H54 (cell line): ENCODE measurements at regions not wholly inside any gene's neighbourhood (a gene's known extent, or its start where the extent isn't known, plus 50 kb on each side); places are given as distances from the start of the nearest gene placed in this dataset.

Source experiments
- DNase-seq: peaks from one replicate; pipeline ENCODE4 v3.0.0; 2011; ENCODE audit warnings: low spot score, mixed read lengths; ENCODE audit not compliant: insufficient read length
- FAIRE-seq: peaks from 3 replicates; lab custom pipeline; 2011; peaks lifted over from hg19 to GRCh38; lab: Jason Lieb, UNC
- POLR2A ChIP-seq: IDR thresholded peaks from 2 replicates; pipeline ENCODE4 v1.6.1; 2011; ENCODE audit warnings: low read depth, mild to moderate bottlenecking, low read length

- FAIRE-seq (no peak), DNase-seq (peak; percentile 2)
- no peak for TF ChIP-seq POLR2A
Observed at GRCh38 chr6:77403424-77403823, 59.9 kb downstream of the HTR1B start.

DNA sequence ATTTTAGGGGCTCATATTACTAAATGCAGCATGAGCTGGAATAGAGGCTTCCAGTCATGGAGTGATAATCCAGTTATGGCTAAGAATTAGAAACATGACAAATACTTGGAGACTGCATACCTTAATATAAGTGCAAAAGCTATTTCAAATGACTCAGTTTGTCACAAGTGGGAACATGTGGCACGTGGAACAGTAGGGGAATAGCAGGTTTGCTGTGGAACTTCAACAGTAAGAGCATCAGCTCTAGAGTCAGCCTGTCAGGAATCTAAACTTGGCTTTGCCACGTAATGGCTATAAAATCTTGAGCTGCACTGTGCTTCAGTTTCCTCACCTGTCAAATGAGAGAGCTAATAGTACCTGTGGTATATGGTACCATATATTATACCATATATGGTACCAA lies 62.1 kb downstream of the HTR1B start:
- FAIRE-seq (no peak), DNase-seq (no peak)
- TF ChIP-seq POLR2A: no peak

DNA sequence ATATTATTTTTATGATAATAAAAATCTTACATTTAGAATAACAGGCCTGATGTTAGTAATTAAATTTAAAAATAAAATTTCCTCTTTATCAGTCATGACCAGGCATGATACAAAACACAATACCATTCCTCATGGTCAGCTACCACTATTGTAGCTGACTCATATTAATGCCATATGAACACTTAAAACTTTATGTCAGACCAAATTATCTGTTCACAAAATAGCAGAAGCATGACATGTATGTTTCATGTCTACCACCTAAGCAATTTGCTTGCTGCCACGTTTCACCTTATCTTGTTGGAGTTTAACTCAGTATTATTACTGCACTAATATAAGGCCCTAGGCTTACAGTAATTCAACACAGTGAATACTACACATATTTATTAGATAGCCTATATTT lies 65.7 kb downstream of the HTR1B start:
- DNase-seq (no peak), FAIRE-seq (no peak)
- no peak for TF ChIP-seq POLR2A

- DNase-seq (no peak), FAIRE-seq (no peak)
- no peak for TF ChIP-seq POLR2A
Observed at GRCh38 chr6:77389402-77389801, 73.9 kb downstream of the HTR1B start.

GRCh38 chr6:77383026-77383425 lies 80.3 kb downstream of the HTR1B start:
- no peak for TF ChIP-seq POLR2A
- FAIRE-seq (no peak), DNase-seq (no peak)

GRCh38 chr6:77373955-77374354 lies 89.3 kb downstream of the HTR1B start:
- no peak for DNase-seq
- TF ChIP-seq POLR2A: no peak
- FAIRE-seq: no peak

- FAIRE-seq (no peak), DNase-seq (no peak)
- TF ChIP-seq POLR2A: no peak
Observed at GRCh38 chr6:77371748-77372147, 91.5 kb downstream of the HTR1B start.

- DNase-seq (peak; percentile 6), FAIRE-seq (peak; percentile 69)
- TF ChIP-seq POLR2A: no peak
Observed at GRCh38 chr6:77368660-77369313, 94.5 kb downstream of the HTR1B start.

GRCh38 chr6:77366798-77367197 lies 96.5 kb downstream of the HTR1B start:
- DNase-seq: no peak
- no peak for FAIRE-seq
- no peak for TF ChIP-seq POLR2A

- no peak for DNase-seq
- FAIRE-seq: no peak
- TF ChIP-seq POLR2A: no peak
Observed at GRCh38 chr6:77363702-77364101, 99.6 kb downstream of the HTR1B start.

GRCh38 chr6:77362055-77362454 lies 101.2 kb downstream of the HTR1B start:
- FAIRE-seq (no peak), DNase-seq (no peak)
- no peak for TF ChIP-seq POLR2A

DNA sequence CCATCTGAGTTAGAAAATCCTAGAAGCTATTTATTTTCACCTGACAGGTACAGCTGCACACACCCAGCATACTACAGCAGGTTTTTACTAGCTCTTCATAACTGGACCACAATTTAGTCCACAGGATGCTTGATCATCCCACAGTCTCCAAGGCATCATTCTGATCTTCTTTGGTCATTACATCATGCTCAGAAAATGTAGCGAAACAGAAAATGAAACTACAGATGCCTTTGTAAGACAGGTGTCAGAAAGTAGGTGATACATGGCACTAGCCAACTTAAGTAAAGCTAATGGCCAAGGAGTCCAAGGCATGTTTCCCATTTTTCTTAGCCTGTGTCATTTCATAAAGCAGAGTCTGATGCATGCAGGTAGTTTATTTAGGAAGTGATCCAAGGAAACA lies 102.3 kb downstream of the HTR1B start:
- FAIRE-seq (peak; percentile 27), DNase-seq (no peak)
- no peak for TF ChIP-seq POLR2A

DNA sequence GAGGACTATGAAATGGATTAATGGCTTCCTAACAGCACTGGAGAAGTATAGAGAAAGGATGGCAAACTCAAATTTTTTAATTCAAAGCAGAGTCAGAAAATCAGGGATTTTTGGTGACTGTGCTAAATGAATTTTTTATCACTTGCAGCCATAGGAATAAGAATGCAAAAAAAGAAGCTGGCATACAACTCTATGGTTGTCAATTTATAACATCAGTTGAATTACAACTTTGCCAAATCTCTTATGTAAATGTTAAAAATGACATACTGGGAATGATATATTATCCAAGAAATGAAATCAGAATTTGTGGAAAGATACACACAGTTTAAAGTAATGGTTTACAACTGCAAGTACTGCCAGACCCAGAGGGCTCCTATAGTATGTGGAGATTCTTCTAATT lies 106.5 kb downstream of the HTR1B start:
- TF ChIP-seq POLR2A: no peak
- DNase-seq (no peak), FAIRE-seq (no peak)

DNA sequence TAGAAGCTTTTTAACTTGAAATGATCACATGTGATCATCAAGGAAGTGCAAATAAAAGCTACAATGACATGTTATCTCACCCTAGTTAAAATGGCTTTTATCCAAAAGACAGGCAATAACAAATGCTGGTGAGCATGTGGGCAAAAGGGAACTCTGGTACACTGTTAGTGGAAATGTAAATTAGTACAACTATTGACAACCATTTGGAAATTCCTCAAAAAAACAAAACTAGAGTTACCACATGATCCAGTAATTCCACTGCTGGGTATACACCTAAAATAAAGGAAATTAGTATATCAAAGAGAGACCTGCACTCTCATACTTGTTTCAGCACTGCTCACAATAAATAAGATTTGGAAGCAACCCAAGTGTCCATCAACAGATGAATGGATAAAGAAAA lies 108.7 kb downstream of the HTR1B start:
- no peak for DNase-seq
- FAIRE-seq: no peak
- TF ChIP-seq POLR2A: no peak

DNA sequence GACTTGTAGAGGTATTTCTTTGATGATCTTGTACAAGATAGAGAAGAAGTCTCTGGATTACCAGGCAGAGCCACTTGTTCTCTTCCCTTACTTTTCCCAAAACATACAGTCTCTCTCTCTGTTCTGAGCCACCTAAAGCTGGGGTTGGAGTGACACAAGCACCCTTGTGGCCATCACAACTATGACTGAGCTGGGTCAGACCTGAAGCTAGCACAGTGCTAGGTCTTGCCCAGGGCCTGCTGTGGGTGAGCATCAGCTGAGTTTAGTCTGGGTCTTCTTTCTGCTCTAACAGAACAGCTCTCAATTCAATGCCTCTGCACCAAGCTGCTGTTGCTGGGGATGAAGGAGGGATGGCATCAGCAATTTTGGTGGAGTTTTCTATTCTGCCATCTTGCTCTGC lies 110.2 kb downstream of the HTR1B start:
- FAIRE-seq: no peak

More for the DNA sequence above, 110.2 kb downstream of the HTR1B start:
- TF ChIP-seq POLR2A: no peak
- DNase-seq: no peak
